ENCODE measurements at regions not wholly inside any gene's neighbourhood (a gene's known extent, or its start where the extent isn't known, plus 50 kb on each side); places are given as distances from the start of the nearest gene placed in this dataset.

DNA sequence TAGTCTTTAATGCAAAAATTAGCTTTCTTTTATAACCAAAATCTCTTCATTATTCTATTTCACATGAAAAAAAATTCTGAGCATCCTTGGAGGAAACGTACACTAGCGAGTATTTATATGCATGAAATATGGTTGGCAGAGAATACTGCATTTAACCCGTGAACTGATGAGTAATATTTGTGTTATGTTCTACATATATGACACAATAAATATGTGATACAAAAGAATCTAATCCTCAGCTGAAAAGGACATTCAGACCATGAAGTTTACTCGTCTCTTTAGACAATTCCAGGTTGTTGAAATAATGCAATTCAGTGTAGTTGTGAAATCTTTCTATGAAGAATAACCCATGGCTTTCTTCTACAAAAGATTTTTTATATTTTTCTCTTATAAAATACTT, 524.8 kb upstream of the MAN1A1 start:
- no peak overlapping the region for H3K9ac ChIP-seq (ENCODE audit: low read depth, low read length)
- no peaks in the 10 kb centered on the region for H3K4me1 ChIP-seq (ENCODE audit: insufficient read depth, low read length)
- no peaks in the 10 kb centered on the region for H3K9me3 ChIP-seq (ENCODE audit: control insufficient read depth, insufficient read depth, low read length)
- H3K36me3 ChIP-seq (ENCODE audit: insufficient read depth, low read length) = no peaks in the 10 kb centered on the region

- Histone ChIP-seq H3K9ac (ENCODE audit: low read depth, low read length) (no peak overlapping the region), H3K36me3 (ENCODE audit: insufficient read depth, low read length) (no peaks in the 10 kb centered on the region), H3K4me1 (ENCODE audit: insufficient read depth, low read length) (no peaks in the 10 kb centered on the region), H3K9me3 (ENCODE audit: control insufficient read depth, insufficient read depth, low read length) (no peaks in the 10 kb centered on the region)
These were observed 523.5 kb upstream of the MAN1A1 start for GRCh38 chr6:119873107-119873506.

DNA sequence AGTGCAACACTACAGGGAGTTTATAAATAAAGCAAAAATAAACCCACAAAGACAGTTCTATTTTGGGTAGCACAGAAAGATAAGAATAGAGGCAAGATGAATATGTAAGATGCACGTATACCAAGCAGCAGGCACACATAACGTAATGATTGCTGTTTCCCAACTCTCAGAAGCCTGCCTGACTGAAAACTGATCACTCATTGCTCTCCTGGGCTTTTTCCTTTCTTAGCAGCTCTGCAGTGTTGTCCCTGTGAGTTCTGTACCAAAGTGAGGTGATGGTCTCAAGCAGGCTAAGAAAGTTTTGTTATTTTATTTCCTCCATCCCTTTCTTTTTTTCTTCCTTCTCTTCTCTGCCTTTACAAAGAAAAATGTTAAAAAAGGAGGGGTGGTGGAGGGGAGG, 522.0 kb upstream of the MAN1A1 start:
- Histone ChIP-seq H3K36me3 (ENCODE audit: insufficient read depth, low read length) (no peaks in the 10 kb centered on the region), H3K4me1 (ENCODE audit: insufficient read depth, low read length) (no peaks in the 10 kb centered on the region), H3K9me3 (ENCODE audit: control insufficient read depth, insufficient read depth, low read length) (no peaks in the 10 kb centered on the region), H3K9ac (ENCODE audit: low read depth, low read length) (no peak overlapping the region)

DNA sequence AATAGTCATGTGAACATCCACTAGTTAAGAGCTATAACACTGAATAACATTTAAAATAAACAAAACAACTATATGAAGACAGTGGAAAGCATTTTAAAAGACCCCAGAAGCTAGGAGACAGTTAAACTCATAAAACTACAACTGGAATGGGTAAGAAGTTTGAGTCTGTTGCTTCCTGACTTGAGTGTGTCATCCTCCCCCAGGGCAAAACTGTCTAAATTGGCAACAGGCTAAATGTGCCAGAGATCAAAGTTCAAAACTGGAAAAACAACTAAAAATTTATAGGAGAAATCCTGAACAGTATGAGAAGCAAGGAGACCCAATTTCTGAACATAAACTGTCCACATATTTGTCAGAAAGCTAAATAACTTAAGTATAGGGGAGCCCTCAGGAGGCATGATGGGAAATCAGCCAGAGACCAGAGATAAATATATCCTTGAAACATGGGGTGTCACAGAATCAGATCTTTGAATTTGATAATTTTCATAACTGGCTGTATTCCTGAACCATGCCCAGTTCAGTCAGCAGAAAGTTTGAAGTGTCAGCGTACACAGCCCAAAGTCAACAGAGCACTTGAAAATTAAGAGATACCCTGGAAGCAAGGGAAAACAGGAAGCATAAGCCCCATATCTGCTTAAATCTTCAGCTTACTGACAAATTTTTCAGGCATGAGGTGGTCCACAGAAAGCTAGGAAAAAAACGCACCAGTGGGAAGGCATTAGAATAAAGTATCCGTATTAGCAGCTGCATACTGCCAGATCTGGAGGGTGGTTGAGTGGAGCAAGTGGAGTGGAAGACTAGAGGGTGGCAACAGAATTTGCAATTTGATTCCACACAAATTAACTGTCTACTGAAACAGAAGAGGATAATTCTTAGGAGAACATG, 516.1 kb upstream of the MAN1A1 start:
- Histone ChIP-seq H3K36me3 (ENCODE audit: insufficient read depth, low read length) (no peaks in the 10 kb centered on the region), H3K4me1 (ENCODE audit: insufficient read depth, low read length) (no peaks in the 10 kb centered on the region), H3K9ac (ENCODE audit: low read depth, low read length) (no peak overlapping the region), H3K9me3 (ENCODE audit: control insufficient read depth, insufficient read depth, low read length) (no peaks in the 10 kb centered on the region; the same call in 1 of the 2 replicates)

DNA sequence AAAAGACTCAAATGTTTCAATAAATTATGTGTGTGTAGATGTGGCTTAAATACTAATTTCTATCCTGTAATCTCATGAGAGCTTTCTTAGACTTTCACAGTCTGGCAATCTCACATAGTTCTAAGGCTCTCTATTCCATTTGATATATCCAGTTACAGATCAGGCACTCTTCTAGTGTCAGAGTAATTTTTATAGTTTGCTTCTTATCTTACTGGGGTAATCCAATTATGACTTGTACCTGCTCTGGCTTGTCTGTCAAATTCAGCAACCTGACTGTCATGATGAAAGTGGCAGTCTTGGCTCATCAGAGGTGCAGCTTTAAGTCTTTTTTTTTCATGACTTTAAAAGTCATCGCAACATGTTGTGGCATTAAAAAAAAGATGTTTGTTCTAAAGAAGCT, 513.2 kb upstream of the MAN1A1 start:
- no peaks in the 10 kb centered on the region for H3K4me1 ChIP-seq (ENCODE audit: insufficient read depth, low read length)

DNA sequence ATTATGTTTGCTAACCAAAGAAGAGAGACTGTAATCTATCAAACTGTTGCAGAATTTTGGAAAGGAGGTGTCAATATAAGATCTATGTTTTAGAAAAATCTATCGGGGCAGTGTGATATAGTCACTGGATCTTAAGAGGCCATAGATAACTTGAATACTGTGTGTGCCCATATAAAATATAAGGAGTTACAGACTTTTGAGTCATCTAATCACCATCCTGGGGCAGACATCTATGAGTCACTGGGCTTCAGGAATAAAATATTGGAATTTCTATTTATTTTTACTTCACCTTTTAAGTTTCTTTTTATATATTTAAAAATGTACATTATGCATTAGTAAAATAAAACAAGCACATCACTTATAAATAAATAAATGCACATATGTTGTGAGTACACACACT, 509.3 kb upstream of the MAN1A1 start:
- no peak overlapping the region for H3K9ac ChIP-seq (ENCODE audit: low read depth, low read length)
- H3K4me1 ChIP-seq (ENCODE audit: insufficient read depth, low read length) = no peaks in the 10 kb centered on the region
- no peaks in the 10 kb centered on the region for H3K36me3 ChIP-seq (ENCODE audit: insufficient read depth, low read length)
- no peaks in the 10 kb centered on the region for H3K9me3 ChIP-seq (ENCODE audit: control insufficient read depth, insufficient read depth, low read length)

More for the DNA sequence above, 513.2 kb upstream of the MAN1A1 start:
- Histone ChIP-seq H3K9me3 (ENCODE audit: control insufficient read depth, insufficient read depth, low read length) (no peaks in the 10 kb centered on the region; the same call in 1 of the 2 replicates), H3K36me3 (ENCODE audit: insufficient read depth, low read length) (no peaks in the 10 kb centered on the region), H3K9ac (ENCODE audit: low read depth, low read length) (no peak overlapping the region)

DNA sequence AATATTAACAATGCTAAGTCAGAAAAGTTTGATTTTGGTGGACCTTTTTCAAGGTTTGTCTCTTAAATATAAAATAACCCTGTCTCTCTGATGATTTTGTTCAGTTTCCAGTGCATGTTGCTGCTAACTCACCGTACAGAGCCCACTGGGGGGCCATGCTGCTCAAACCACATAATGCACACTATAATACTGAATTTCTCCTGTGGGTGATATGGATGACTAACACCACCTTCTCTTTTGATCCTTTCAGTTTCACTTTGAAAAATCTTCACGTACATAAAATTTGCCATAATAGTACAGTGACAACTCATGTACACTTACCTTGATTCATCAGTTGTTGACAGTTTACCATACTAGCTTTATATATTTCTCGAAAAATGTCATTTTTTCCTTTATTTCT, 506.6 kb upstream of the MAN1A1 start:
- H3K9ac ChIP-seq (ENCODE audit: low read depth, low read length) = no peak overlapping the region
- H3K4me1 ChIP-seq (ENCODE audit: insufficient read depth, low read length) = no peaks in the 10 kb centered on the region
- H3K9me3 ChIP-seq (ENCODE audit: control insufficient read depth, insufficient read depth, low read length) = no peaks in the 10 kb centered on the region
- H3K36me3 ChIP-seq (ENCODE audit: insufficient read depth, low read length) = no peaks in the 10 kb centered on the region

DNA sequence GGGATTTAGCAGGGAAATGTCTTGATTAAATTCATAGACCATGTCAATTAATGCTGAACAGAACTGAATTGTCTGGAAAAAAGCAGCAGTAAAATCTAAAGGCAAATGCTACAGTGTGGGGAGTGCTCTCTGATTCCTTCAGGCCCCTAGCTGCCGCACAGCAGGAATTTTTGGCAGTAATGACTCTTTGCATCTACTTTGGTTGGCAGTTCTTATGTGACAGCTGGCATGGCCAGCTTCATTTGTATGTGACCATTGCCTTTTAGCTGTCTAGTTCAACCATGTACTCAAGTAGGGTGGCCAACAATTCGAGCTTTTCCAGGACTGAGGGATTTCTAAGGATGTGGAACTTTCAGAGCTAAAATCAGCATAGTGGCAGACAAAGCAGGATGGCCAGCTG, 499.1 kb upstream of the MAN1A1 start:
- Histone ChIP-seq H3K36me3 (ENCODE audit: insufficient read depth, low read length) (no peaks in the 10 kb centered on the region), H3K4me1 (ENCODE audit: insufficient read depth, low read length) (no peaks in the 10 kb centered on the region), H3K9me3 (ENCODE audit: control insufficient read depth, insufficient read depth, low read length) (no peaks in the 10 kb centered on the region), H3K9ac (ENCODE audit: low read depth, low read length) (no peak overlapping the region)

GRCh38 chr6:119845161-119845560, 495.6 kb upstream of the MAN1A1 start:
- no peak overlapping the region for H3K9ac ChIP-seq (ENCODE audit: low read depth, low read length)
- no peaks in the 10 kb centered on the region for H3K9me3 ChIP-seq (ENCODE audit: control insufficient read depth, insufficient read depth, low read length)
- no peaks in the 10 kb centered on the region for H3K4me1 ChIP-seq (ENCODE audit: insufficient read depth, low read length)
- H3K36me3 ChIP-seq (ENCODE audit: insufficient read depth, low read length) = no peaks in the 10 kb centered on the region

DNA sequence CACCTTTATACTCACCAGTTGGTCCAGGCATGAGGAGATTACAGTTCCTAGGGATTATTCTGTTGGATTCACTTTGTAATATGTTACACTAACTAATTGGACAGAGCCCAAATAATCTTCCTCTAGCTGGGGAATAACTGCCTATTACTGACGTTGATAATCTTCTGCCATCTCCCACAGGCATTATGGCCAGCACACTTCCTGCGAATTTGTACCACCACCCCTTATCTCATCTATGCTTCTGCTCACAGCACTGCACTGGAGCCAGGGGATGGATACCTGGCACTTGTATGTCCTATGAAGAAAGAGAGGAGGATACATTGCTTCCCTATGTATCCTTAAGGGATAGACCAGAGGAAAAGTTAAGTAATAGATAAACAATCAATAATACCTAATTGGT, 494.8 kb upstream of the MAN1A1 start:
- no peaks in the 10 kb centered on the region for H3K9me3 ChIP-seq (ENCODE audit: control insufficient read depth, insufficient read depth, low read length)
- H3K36me3 ChIP-seq (ENCODE audit: insufficient read depth, low read length) = no peaks in the 10 kb centered on the region
- H3K4me1 ChIP-seq (ENCODE audit: insufficient read depth, low read length) = no peaks in the 10 kb centered on the region
- H3K9ac ChIP-seq (ENCODE audit: low read depth, low read length) = no peak overlapping the region

DNA sequence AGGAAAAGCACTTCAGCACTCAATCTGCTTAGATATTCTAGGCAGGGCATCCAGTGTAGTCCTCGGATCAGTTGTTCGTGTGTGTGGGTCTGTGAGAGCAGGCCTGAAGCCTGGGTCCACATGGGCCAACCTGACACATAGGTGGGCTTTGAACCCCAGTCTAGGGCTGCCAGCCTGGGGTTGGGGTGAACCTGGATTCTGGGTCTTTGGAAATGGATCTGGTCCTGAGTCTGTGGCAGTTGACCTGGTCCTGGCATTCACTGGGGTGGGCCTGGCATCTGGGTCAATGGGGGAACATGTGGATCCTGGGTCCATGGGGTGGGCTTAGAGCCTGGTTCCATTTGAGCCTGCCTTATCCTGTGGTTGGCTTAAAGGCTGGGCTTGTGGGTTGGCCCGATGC, 492.6 kb upstream of the MAN1A1 start:
- H3K36me3 ChIP-seq (ENCODE audit: insufficient read depth, low read length) = no peaks in the 10 kb centered on the region
- no peaks in the 10 kb centered on the region for H3K9me3 ChIP-seq (ENCODE audit: control insufficient read depth, insufficient read depth, low read length)
- no peaks in the 10 kb centered on the region for H3K4me1 ChIP-seq (ENCODE audit: insufficient read depth, low read length)
- H3K9ac ChIP-seq (ENCODE audit: low read depth, low read length) = no peak overlapping the region

- H3K9me3 ChIP-seq (ENCODE audit: control insufficient read depth, insufficient read depth, low read length) = no peaks in the 10 kb centered on the region
- H3K36me3 ChIP-seq (ENCODE audit: insufficient read depth, low read length) = no peaks in the 10 kb centered on the region
- no peaks in the 10 kb centered on the region for H3K4me1 ChIP-seq (ENCODE audit: insufficient read depth, low read length)
- H3K9ac ChIP-seq (ENCODE audit: low read depth, low read length) = no peak overlapping the region
These were observed 488.5 kb upstream of the MAN1A1 start for GRCh38 chr6:119838043-119838442.

DNA sequence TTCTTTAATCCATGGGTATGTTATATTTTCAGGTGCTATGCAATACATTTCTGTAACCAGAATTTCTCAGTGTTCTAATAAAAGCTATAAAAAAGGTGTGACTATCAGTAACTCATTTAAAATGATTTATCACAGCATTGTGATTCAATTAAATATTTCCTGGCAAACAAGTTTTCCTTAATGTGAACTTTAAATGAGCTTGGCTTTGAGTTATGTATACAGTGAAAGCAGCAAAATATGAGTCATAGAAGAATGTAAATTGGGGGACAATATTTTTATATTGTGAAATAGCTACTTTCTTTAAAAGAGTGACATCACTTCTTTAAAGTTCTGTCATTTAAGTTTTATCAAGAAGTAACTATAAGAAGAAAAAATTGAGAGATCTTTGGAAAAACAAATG, 484.9 kb upstream of the MAN1A1 start:
- Histone ChIP-seq H3K36me3 (ENCODE audit: insufficient read depth, low read length) (no peaks in the 10 kb centered on the region), H3K4me1 (ENCODE audit: insufficient read depth, low read length) (no peaks in the 10 kb centered on the region), H3K9ac (ENCODE audit: low read depth, low read length) (no peak overlapping the region), H3K9me3 (ENCODE audit: control insufficient read depth, insufficient read depth, low read length) (no peaks in the 10 kb centered on the region)

GRCh38 chr6:119832411-119832810, 482.9 kb upstream of the MAN1A1 start:
- no peaks in the 10 kb centered on the region for H3K36me3 ChIP-seq (ENCODE audit: insufficient read depth, low read length)
- H3K9ac ChIP-seq (ENCODE audit: low read depth, low read length) = no peak overlapping the region
- no peaks in the 10 kb centered on the region for H3K9me3 ChIP-seq (ENCODE audit: control insufficient read depth, insufficient read depth, low read length)
- no peaks in the 10 kb centered on the region for H3K4me1 ChIP-seq (ENCODE audit: insufficient read depth, low read length)

GRCh38 chr6:119830494-119831295, 481.1 kb upstream of the MAN1A1 start:
- Histone ChIP-seq H3K9me3 (ENCODE audit: control insufficient read depth, insufficient read depth, low read length) (no peaks in the 10 kb centered on the region), H3K36me3 (ENCODE audit: insufficient read depth, low read length) (no peaks in the 10 kb centered on the region), H3K4me1 (ENCODE audit: insufficient read depth, low read length) (no peaks in the 10 kb centered on the region), H3K9ac (ENCODE audit: low read depth, low read length) (no peak overlapping the region)
